HG02870 (cell line): ENCODE measurements at regions not wholly inside any gene's neighbourhood (a gene's known extent, or its start where the extent isn't known, plus 50 kb on each side); places are given as distances from the start of the nearest gene placed in this dataset.
"Not testable (repeated sequence)": the region's sequence is repeated elsewhere in the genome, so short reads cannot be mapped to it uniquely, and the experiment has no call there.

ENCODE experiments used
- ATAC-seq: cut with Tn5 transposase; IDR thresholded peaks from one replicate; pipeline ENCODE4 v1.9.1; 2021; ENCODE audit warnings: mild to moderate bottlenecking, moderate library complexity; ENCODE audit not compliant: unreplicated experiment

GRCh38 chr17:5745111-5745813, 161.0 kb upstream of the NLRP1 start:
- ATAC-seq, result no peak

GRCh38 chr17:5747276-5747675, 163.0 kb upstream of the NLRP1 start:
- no peak for ATAC-seq

GRCh38 chr17:5747964-5748363, 163.7 kb upstream of the NLRP1 start:
- ATAC-seq, result no peak

GRCh38 chr17:5753421-5753820, 169.1 kb upstream of the NLRP1 start:
- no peak for ATAC-seq

GRCh38 chr17:5757314-5757907, 173.1 kb upstream of the NLRP1 start:
- no peak for ATAC-seq

GRCh38 chr17:5758651-5759050, 174.3 kb upstream of the NLRP1 start:
- ATAC-seq, result no peak

GRCh38 chr17:5759501-5759925, 175.2 kb upstream of the NLRP1 start:
- ATAC-seq, result no peak

GRCh38 chr17:5762191-5762590, 177.9 kb upstream of the NLRP1 start:
- no peak for ATAC-seq

- ATAC-seq, result no peak
These were observed 179.4 kb upstream of the NLRP1 start for GRCh38 chr17:5763595-5764306.

GRCh38 chr17:5769593-5770354, 185.5 kb upstream of the NLRP1 start:
- ATAC-seq, result no peak

GRCh38 chr17:5770441-5771270, 186.3 kb upstream of the NLRP1 start:
- no peak for ATAC-seq

GRCh38 chr17:5771271-5771577, 186.9 kb upstream of the NLRP1 start:
- not testable (repeated sequence) for ATAC-seq

GRCh38 chr17:5772017-5772416, 187.7 kb upstream of the NLRP1 start:
- ATAC-seq, result not testable (repeated sequence)

- ATAC-seq, result no peak
These were observed 188.4 kb upstream of the NLRP1 start for GRCh38 chr17:5772720-5773119.

- ATAC-seq, result no peak
These were observed 189.6 kb upstream of the NLRP1 start for GRCh38 chr17:5773816-5774360.

- no peak for ATAC-seq
These were observed 190.8 kb upstream of the NLRP1 start for GRCh38 chr17:5775098-5775497.

GRCh38 chr17:5780476-5780875, 196.2 kb upstream of the NLRP1 start:
- ATAC-seq, result no peak

GRCh38 chr17:5781236-5781927, 197.1 kb upstream of the NLRP1 start:
- no peak for ATAC-seq

- no peak for ATAC-seq
These were observed 199.0 kb upstream of the NLRP1 start for GRCh38 chr17:5783269-5783668.

- ATAC-seq, result no peak
These were observed 199.5 kb upstream of the NLRP1 start for GRCh38 chr17:5783851-5784250.
